CD8-positive, alpha-beta memory T cell (primary cell): ENCODE measurements at regions not wholly inside any gene's neighbourhood (a gene's known extent, or its start where the extent isn't known, plus 50 kb on each side); places are given as distances from the start of the nearest gene placed in this dataset.

ENCODE experiments used
- CTCF ChIA-PET: fragments of 350-600 bp; sonication (Branson Sonifier 250); formaldehyde crosslinking; loops from one replicate; lab custom pipeline; 2021; ENCODE audit warnings: antibody characterized with exemption; lab: Charles Lee
- POLR2A ChIA-PET: fragments of 350-600 bp; sonication (Branson Sonifier 250); formaldehyde crosslinking; loops from one replicate; lab custom pipeline; 2021; ENCODE audit warnings: antibody characterized with exemption; lab: Charles Lee
- DNase-seq, 5 donors: peaks; one replicate each; pipeline versions ENCODE4 v3.0.0 to v3.0.0-alpha.2; 2020 to 2022; ENCODE audit warnings: mixed read lengths in 1 of 5
- H3K27ac ChIP-seq: one replicate; pipeline ENCODE4 v1.7.0; 2013; ENCODE audit warnings: low read depth, mild to moderate bottlenecking, low read length, moderate library complexity
- H3K27me3 ChIP-seq: 2 replicates; pipeline ENCODE4 v1.7.0; 2013; ENCODE audit warnings: low read length, mild to moderate bottlenecking; ENCODE audit not compliant: insufficient read depth, poor library complexity, severe bottlenecking
- H3K36me3 ChIP-seq: 2 replicates; pipeline ENCODE4 v1.7.0; 2013; ENCODE audit warnings: mild to moderate bottlenecking, low read length, moderate library complexity; ENCODE audit not compliant: insufficient read depth
- H3K4me1 ChIP-seq: 2 replicates; pipeline ENCODE4 v1.7.0; 2013; ENCODE audit warnings: mild to moderate bottlenecking, low read length, moderate library complexity; ENCODE audit not compliant: insufficient read depth
- H3K4me3 ChIP-seq: 2 replicates; pipeline ENCODE4 v1.7.0; 2013; ENCODE audit warnings: mild to moderate bottlenecking, low read length
- H3K9me3 ChIP-seq: 2 replicates; pipeline ENCODE4 v1.7.0; 2013; ENCODE audit warnings: mild to moderate bottlenecking, low read length
- H3K27ac Mint-ChIP-seq, 8 donors: one replicate each; pipeline ENCODE4 v1.8.0; 2020 to 2021; ENCODE audit warnings: mixed read lengths in 8 of 8, mild to moderate bottlenecking in 6 of 8, inconsistent platforms in 3 of 8, moderate library complexity in 3 of 8
- H3K27me3 Mint-ChIP-seq, 2 donors: one replicate each; pipeline ENCODE4 v1.8.0; 2020 to 2021; ENCODE audit warnings: mixed read lengths in 2 of 2, mild to moderate bottlenecking in 1 of 2, moderate library complexity in 1 of 2
- H3K36me3 Mint-ChIP-seq, 3 donors: one replicate each; pipeline ENCODE4 v1.8.0; 2020 to 2021; ENCODE audit warnings: mixed read lengths in 3 of 3, inconsistent platforms in 1 of 3, mild to moderate bottlenecking in 1 of 3
- H3K4me1 Mint-ChIP-seq, 3 donors: one replicate each; pipeline ENCODE4 v1.8.0; 2020 to 2021; ENCODE audit warnings: mixed read lengths in 3 of 3, inconsistent platforms in 1 of 3, mild to moderate bottlenecking in 1 of 3
- H3K4me3 Mint-ChIP-seq, 7 donors: one replicate each; pipeline ENCODE4 v1.8.0; 2020 to 2021; ENCODE audit warnings: mixed read lengths in 7 of 7, mild to moderate bottlenecking in 6 of 7, moderate library complexity in 4 of 7, inconsistent platforms in 2 of 7
- H3K9me3 Mint-ChIP-seq, 5 donors: one replicate each; pipeline ENCODE4 v1.8.0; 2020 to 2022; ENCODE audit warnings: mixed read lengths in 5 of 5, mild to moderate bottlenecking in 3 of 5, moderate library complexity in 2 of 5, inconsistent platforms in 1 of 5

DNA sequence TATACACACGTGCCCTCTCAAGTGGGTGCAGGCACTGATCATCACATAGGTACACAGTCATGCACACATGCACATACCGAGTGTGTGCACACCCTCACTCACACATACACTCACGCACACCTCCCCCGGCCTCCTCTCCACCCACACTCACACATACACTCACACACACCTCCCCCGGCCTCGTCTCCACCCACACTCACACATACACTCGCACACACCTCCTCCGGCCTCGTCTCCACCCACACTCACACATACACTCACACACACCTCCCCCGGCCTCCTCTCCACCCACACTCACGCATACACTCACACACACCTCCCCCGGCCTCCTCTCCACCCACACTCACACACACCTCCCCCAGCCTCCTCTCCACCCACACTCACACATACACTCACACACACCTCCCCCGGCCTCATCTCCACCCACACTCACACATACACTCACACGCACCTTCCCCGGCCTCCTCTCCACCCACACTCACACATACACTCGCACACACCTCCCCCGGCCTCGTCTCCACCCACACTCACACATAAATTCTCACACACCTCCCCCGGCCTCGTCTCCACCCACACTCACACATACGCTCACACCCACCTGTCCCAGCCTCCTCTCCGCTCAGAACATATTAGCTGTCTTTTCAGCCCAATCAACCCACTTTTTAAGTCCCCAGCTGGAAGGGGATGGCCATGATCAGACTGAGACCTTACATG lies 105.2 kb upstream of the VSTM2B start:
- Histone ChIP-seq H3K4me1 (no peaks in the 10 kb centered on the region), H3K4me3 (no peak overlapping the region), H3K27me3 (no peaks in the 10 kb centered on the region), H3K36me3 (no peaks in the 10 kb centered on the region), H3K9me3 (no peaks in the 10 kb centered on the region), H3K27ac (no peak overlapping the region)
- ChIA-PET POLR2A (no interaction called here), CTCF (no interaction called here)
- Mint-ChIP-seq H3K36me3 (no peaks in the 10 kb centered on the region), H3K27me3 (peaks cover 3 to 14% of the 10 kb centered on the region in 2 donors), H3K9me3 (peaks cover 0 to 3% (median 0%) of the 10 kb centered on the region in 5 donors), H3K4me1 (no peaks in the 10 kb centered on the region), H3K27ac (no peak overlapping the region), H3K4me3 (no peak overlapping the region)
- no peak for DNase-seq

DNA sequence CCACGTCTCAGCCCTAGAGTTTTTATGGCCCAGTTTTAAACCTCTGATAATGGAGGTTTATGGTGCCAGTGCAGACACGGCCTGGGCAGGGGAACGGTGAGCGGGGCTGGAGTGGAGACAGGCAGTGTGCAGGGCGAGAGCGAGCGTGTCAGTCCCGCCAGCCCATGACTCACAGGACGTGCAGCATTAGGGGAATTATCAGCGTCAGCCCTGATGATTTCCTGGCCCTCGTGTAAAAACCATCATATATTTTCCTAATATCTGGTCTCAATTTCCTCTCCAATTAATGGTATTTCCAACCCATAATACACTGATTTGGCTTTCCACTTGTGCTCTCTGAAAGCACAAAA lies 104.6 kb upstream of the VSTM2B start:
- Mint-ChIP-seq H3K9me3 (peaks cover 0 to 3% (median 0%) of the 10 kb centered on the region in 5 donors), H3K4me1 (no peaks in the 10 kb centered on the region), H3K36me3 (no peaks in the 10 kb centered on the region), H3K27me3 (peaks cover 5 to 11% of the 10 kb centered on the region in 2 donors), H3K4me3 (no peak overlapping the region), H3K27ac (no peak overlapping the region)
- no peak overlapping the region for H3K27ac ChIP-seq
- no peak overlapping the region for H3K4me3 ChIP-seq
- no peak for DNase-seq
- H3K9me3 ChIP-seq: no peaks in the 10 kb centered on the region
- ChIA-PET POLR2A (no interaction called here), CTCF (no interaction called here)
- H3K4me1 ChIP-seq: no peaks in the 10 kb centered on the region
- no peaks in the 10 kb centered on the region for H3K27me3 ChIP-seq
- no peaks in the 10 kb centered on the region for H3K36me3 ChIP-seq

DNA sequence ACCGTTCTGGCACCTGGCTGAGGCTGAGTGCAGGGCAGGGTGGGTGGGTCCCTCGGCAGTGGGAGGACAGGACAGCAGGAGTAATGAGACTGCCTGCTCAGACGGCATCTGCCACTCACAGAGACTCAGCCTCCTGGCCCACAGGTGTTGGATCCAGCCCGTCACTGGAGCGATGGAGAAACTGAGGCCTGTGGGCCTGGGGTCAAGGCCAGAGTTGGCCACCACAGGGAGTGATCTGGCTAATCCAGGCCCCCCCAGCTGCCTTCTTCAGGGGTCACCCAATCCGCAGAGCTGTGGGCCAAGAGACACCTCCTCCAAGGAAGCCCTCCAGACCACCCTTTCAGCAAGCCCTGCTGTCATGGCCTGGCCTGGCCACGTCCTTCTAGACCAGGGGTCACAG lies 103.7 kb upstream of the VSTM2B start:
- Mint-ChIP-seq H3K27ac (no peak overlapping the region), H3K9me3 (peaks cover 0 to 3% (median 0%) of the 10 kb centered on the region in 5 donors)

DNA sequence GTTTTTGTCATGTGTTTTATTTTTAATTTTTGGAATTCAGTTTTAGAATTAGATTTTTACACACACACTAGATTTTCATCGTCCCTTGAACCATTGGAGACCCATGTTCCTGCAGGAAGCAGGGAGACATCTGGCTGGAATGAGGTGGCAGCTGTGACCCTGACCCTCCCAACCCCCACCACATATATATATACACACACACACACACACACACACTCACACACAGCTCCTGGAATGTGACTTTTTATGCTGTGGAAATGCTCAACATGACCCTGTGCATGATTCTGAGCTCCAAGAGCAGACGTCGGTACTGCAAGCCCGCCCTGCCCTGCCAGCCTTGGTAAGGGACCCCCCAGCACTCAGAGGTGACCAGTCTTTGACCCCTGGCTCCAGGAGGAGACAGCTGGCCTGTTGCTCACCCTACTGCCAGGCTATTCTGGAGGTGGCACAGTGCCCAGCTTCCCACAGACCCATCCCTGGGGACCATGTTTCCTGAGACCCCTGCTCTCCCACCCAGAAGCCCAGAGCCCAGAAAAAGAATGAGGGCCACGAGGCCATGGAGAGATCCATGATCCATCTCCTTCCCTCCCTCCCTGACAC lies 103.2 kb upstream of the VSTM2B start:
- peaks cover 5 to 10% of the 10 kb centered on the region in 2 donors for H3K27me3 Mint-ChIP-seq
- H3K4me1 Mint-ChIP-seq: no peaks in the 10 kb centered on the region
- peaks cover 0 to 3% (median 0%) of the 10 kb centered on the region in 5 donors for H3K9me3 Mint-ChIP-seq
- Histone ChIP-seq H3K4me3 (no peak overlapping the region), H3K9me3 (no peaks in the 10 kb centered on the region), H3K36me3 (no peaks in the 10 kb centered on the region), H3K27me3 (no peaks in the 10 kb centered on the region), H3K27ac (no peak overlapping the region), H3K4me1 (no peaks in the 10 kb centered on the region)
- no peak overlapping the region for H3K4me3 Mint-ChIP-seq
- no peak overlapping the region for H3K27ac Mint-ChIP-seq
- ChIA-PET POLR2A (no interaction called here), CTCF (no interaction called here)
- no peak for DNase-seq
- H3K36me3 Mint-ChIP-seq: no peaks in the 10 kb centered on the region

More for the DNA sequence above, 103.7 kb upstream of the VSTM2B start:
- DNase-seq: no peak
- Histone ChIP-seq H3K4me3 (no peak overlapping the region), H3K36me3 (no peaks in the 10 kb centered on the region), H3K27me3 (no peaks in the 10 kb centered on the region), H3K9me3 (no peaks in the 10 kb centered on the region), H3K27ac (no peak overlapping the region), H3K4me1 (no peaks in the 10 kb centered on the region)
- POLR2A ChIA-PET: no interaction called here
- CTCF ChIA-PET: no interaction called here
- Mint-ChIP-seq H3K36me3 (no peaks in the 10 kb centered on the region), H3K4me1 (no peaks in the 10 kb centered on the region), H3K27me3 (peaks cover 5 to 10% of the 10 kb centered on the region in 2 donors), H3K4me3 (no peak overlapping the region)

DNA sequence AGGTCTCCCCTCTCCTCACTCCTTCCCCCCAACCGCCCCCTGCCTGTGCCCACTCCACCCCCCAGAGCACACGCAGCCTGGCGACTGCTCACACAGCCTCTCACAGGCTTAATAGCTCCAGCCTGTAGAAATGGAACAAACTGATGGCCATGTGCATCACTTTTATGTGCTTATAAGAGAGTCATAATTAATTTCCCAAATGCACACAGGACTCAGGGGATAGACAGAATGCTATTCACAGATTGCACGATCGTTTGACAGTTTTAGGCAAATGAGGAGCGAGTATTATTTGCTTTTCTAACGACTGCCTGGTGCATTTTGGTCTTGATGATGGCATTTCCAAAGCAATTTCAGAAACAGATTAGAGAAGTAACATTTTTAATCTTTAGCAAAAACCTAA lies 97.7 kb upstream of the VSTM2B start:
- Histone ChIP-seq H3K27me3 (no peaks in the 10 kb centered on the region), H3K36me3 (no peaks in the 10 kb centered on the region), H3K9me3 (no peaks in the 10 kb centered on the region), H3K4me3 (no peak overlapping the region), H3K4me1 (no peaks in the 10 kb centered on the region), H3K27ac (no peak overlapping the region)
- Mint-ChIP-seq H3K27ac (no peak overlapping the region), H3K36me3 (no peaks in the 10 kb centered on the region), H3K4me3 (no peak overlapping the region), H3K9me3 (peaks cover 0 to 3% (median 0%) of the 10 kb centered on the region in 5 donors), H3K4me1 (no peaks in the 10 kb centered on the region), H3K27me3 (peaks cover 11 to 22% of the 10 kb centered on the region in 2 donors)
- ChIA-PET POLR2A (no interaction called here), CTCF (no interaction called here)
- no peak for DNase-seq

GRCh38 chr19:29429021-29429420 lies 96.8 kb upstream of the VSTM2B start:
- no peaks in the 10 kb centered on the region for H3K27me3 ChIP-seq
- Mint-ChIP-seq H3K36me3 (no peaks in the 10 kb centered on the region), H3K4me1 (no peaks in the 10 kb centered on the region), H3K9me3 (peaks cover 0 to 2% (median 0%) of the 10 kb centered on the region in 5 donors), H3K27me3 (peaks cover 11 to 22% of the 10 kb centered on the region in 2 donors), H3K4me3 (no peak overlapping the region), H3K27ac (no peak overlapping the region)
- no peak for DNase-seq
- no peak overlapping the region for H3K27ac ChIP-seq
- ChIA-PET POLR2A (no interaction called here), CTCF (no interaction called here)
- H3K4me1 ChIP-seq: no peaks in the 10 kb centered on the region
- H3K9me3 ChIP-seq: no peaks in the 10 kb centered on the region
- no peaks in the 10 kb centered on the region for H3K36me3 ChIP-seq
- H3K4me3 ChIP-seq: no peak overlapping the region

DNA sequence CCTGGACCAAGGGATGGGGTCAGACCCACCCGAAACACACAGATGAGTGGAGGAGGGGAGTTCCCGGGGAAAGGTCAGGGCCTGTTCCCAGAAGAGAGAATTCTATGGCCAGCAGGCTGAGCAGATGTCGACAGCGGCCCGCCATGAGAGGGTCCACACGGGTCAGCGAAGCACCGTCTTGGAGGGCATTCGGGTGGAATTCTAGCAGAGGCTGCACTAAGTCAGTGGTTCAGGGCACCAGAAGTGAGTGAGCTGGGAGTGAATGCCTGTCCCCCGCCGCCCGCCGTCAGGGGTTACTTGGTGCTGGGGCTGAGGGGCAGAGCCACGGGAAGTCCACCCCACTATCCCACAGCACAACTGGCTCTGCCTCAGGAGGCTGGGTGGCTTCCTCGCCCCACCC lies 96.2 kb upstream of the VSTM2B start:
- no peak overlapping the region for H3K27ac ChIP-seq
- no peak overlapping the region for H3K4me3 ChIP-seq
- Mint-ChIP-seq H3K4me1 (no peaks in the 10 kb centered on the region), H3K27ac (no peak overlapping the region), H3K36me3 (no peaks in the 10 kb centered on the region), H3K4me3 (no peak overlapping the region), H3K27me3 (peaks cover 11 to 25% of the 10 kb centered on the region in 2 donors), H3K9me3 (peaks cover 0 to 1% (median 0%) of the 10 kb centered on the region in 5 donors)
- DNase-seq: no peak
- ChIA-PET POLR2A (no interaction called here), CTCF (no interaction called here)
- no peaks in the 10 kb centered on the region for H3K9me3 ChIP-seq
- no peaks in the 10 kb centered on the region for H3K36me3 ChIP-seq
- H3K4me1 ChIP-seq: no peaks in the 10 kb centered on the region
- no peaks in the 10 kb centered on the region for H3K27me3 ChIP-seq

GRCh38 chr19:29431332-29431731 lies 94.5 kb upstream of the VSTM2B start:
- Histone ChIP-seq H3K27ac (no peak overlapping the region), H3K4me1 (no peaks in the 10 kb centered on the region), H3K9me3 (no peaks in the 10 kb centered on the region), H3K4me3 (no peak overlapping the region), H3K36me3 (no peaks in the 10 kb centered on the region), H3K27me3 (no peaks in the 10 kb centered on the region)
- Mint-ChIP-seq H3K27me3 (peaks cover 10 to 19% of the 10 kb centered on the region in 2 donors), H3K27ac (no peak overlapping the region), H3K9me3 (no peaks in the 10 kb centered on the region), H3K4me1 (no peaks in the 10 kb centered on the region), H3K4me3 (no peak overlapping the region), H3K36me3 (no peaks in the 10 kb centered on the region)
- ChIA-PET CTCF (no interaction called here), POLR2A (no interaction called here)
- no peak for DNase-seq
